ENCODE measurements at regions not wholly inside any gene's neighbourhood (a gene's known extent, or its start where the extent isn't known, plus 50 kb on each side); places are given as distances from the start of the nearest gene placed in this dataset.

GRCh38 chr9:107863396-107863795 lies 373.8 kb upstream of the KLF4 start:
- Histone ChIP-seq H2BK120ac (ENCODE audit: low read depth, low read length, poor library complexity, severe bottlenecking) (no peak overlapping the region), H2BK20ac (ENCODE audit: low read depth, low read length, poor library complexity, severe bottlenecking) (no peak overlapping the region), H3T11ph (ENCODE audit: low read length) (no peak overlapping the region), H2AK5ac (ENCODE audit: insufficient read length, low read length) (no peak overlapping the region), H3K79me1 (ENCODE audit: insufficient read depth, low read depth, low read length, poor library complexity, severe bottlenecking) (no peaks in the 10 kb centered on the region), H4K20me1 (ENCODE audit: control insufficient read depth, insufficient read depth, insufficient read length) (no peaks in the 10 kb centered on the region), H3K18ac (ENCODE audit: insufficient read length, low read depth, low read length) (no peak overlapping the region), H3K79me2 (ENCODE audit: insufficient read depth, low read length) (no peaks in the 10 kb centered on the region), H3K23ac (ENCODE audit: insufficient read length, low read depth, low read length) (no peak overlapping the region), H3K9me3 (ENCODE audit: control insufficient read depth, low read depth, low read length) (no peaks in the 10 kb centered on the region), H3K4me2 (ENCODE audit: insufficient read depth, insufficient read length, low read length) (no peak overlapping the region), H4K8ac (replicated peaks; ENCODE audit: insufficient read length, low read depth, low read length) (no peak overlapping the region), H3K14ac (ENCODE audit: insufficient read depth, low read length) (no peak overlapping the region), H3K4me1 (ENCODE audit: insufficient read depth, low read length) (no peaks in the 10 kb centered on the region), H2BK5ac (ENCODE audit: insufficient read length, low read length) (no peak overlapping the region), H2BK12ac (ENCODE audit: insufficient read length, low read depth, low read length) (no peak overlapping the region), H3K23me2 (ENCODE audit: insufficient read length, low read depth, low read length, poor library complexity, severe bottlenecking) (no peaks in the 10 kb centered on the region), H2AFZ (ENCODE audit: low read length) (no peak overlapping the region), H3K56ac (ENCODE audit: insufficient read length, low read depth, low read length) (no peak overlapping the region), H3K4ac (ENCODE audit: low read depth, low read length) (no peak overlapping the region), H3K27me3 (ENCODE audit: insufficient read depth, low read length) (no peaks in the 10 kb centered on the region), H2BK15ac (ENCODE audit: low read depth, low read length) (no peak overlapping the region), H4K5ac (ENCODE audit: insufficient read length, low read depth, low read length) (no peak overlapping the region), H3K9ac (ENCODE audit: extremely low read depth, insufficient read length, low read length) (no peak overlapping the region), H4K91ac (ENCODE audit: insufficient read length, low read depth, low read length) (no peak overlapping the region), H3K27ac (ENCODE audit: insufficient read length, low read depth, low read length) (no peak overlapping the region)
- H3K4me1 Mint-ChIP-seq: 0 out of 4 replicates have a peak, but pooled peaks cover 0 to 6% of the 10 kb centered on the region in 2 experiments
- H3K36me3 Mint-ChIP-seq (ENCODE audit: insufficient read depth in 1 of 3, low read depth in 3 of 3): no peaks in the 10 kb centered on the region
- no peak overlapping the region for H3K4me3 Mint-ChIP-seq
- no peaks in the 10 kb centered on the region for H3K9me3 Mint-ChIP-seq
- no peak for DNase-seq
- H3K27ac Mint-ChIP-seq: no peak overlapping the region
- H3K27me3 Mint-ChIP-seq (ENCODE audit: low read depth): peaks cover 2% of the 10 kb centered on the region; the same call in 1 of the 2 replicates
- no peak for TF ChIP-seq CTCF (conservative IDR thresholded peaks at IDR 0.05)
- WGBS (ENCODE audit: extremely low coverage, insufficient read length, low lambda C conversion rate): no CpG with 5 or more reads among the region's 4 CpGs
